OCI-LY3 (cell line): ENCODE measurements at regions not wholly inside any gene's neighbourhood (a gene's known extent, or its start where the extent isn't known, plus 50 kb on each side); places are given as distances from the start of the nearest gene placed in this dataset.

Experiments used
- H2AFZ ChIP-seq: fragments of 200-600, 300-600 bp; shearing (Covaris generic); 2 replicates; pipeline ENCODE4 v1.6.0; 2014; ENCODE audit warnings: antibody characterized with exemption, low read depth, low read length
- H3K27ac ChIP-seq: fragments of 200-600, 300-600 bp; sonication (generic); 2 replicates; pipeline ENCODE4 v1.5.1; 2014; ENCODE audit warnings: mild to moderate bottlenecking, low read length, moderate library complexity, mixed read lengths
- H3K27me3 ChIP-seq: fragments of 200-600, 300-600 bp; sonication (generic); 2 replicates; pipeline ENCODE4 v1.6.1; 2014; ENCODE audit warnings: low read depth, low read length, mixed read lengths
- H3K36me3 ChIP-seq: fragments of 200-600, 300-600 bp; sonication (generic); replicated peaks from 2 replicates; pipeline ENCODE3; 2014; ENCODE audit warnings: low read depth, low read length, mixed read lengths
- H3K4me1 ChIP-seq: fragments of 300-600, 200-600 bp; sonication (generic); 2 replicates; pipeline ENCODE4 v1.6.1; 2014; ENCODE audit warnings: low read length, mixed read lengths
- H3K4me2 ChIP-seq: fragments of 200-600, 300-600 bp; sonication (generic); 2 replicates; pipeline ENCODE4 v1.6.1; 2014; ENCODE audit warnings: low read length, mixed read lengths
- H3K4me3 ChIP-seq: fragments of 300-600, 200-600 bp; sonication (generic); 2 replicates; pipeline ENCODE4 v1.5.1; 2014; ENCODE audit warnings: antibody characterized with exemption, mild to moderate bottlenecking, low read length, moderate library complexity
- H3K79me2 ChIP-seq: fragments of 300-600, 200-600 bp; shearing (Covaris generic); 2 replicates; pipeline ENCODE4 v1.6.1; 2014; ENCODE audit warnings: mild to moderate bottlenecking, low read length, mixed read lengths
- H3K9ac ChIP-seq: fragments of 300-600, 200-600 bp; shearing (Covaris generic); 2 replicates; pipeline ENCODE4 v1.6.0; 2014; ENCODE audit warnings: mild to moderate bottlenecking, low read length, moderate library complexity
- H3K9me3 ChIP-seq: fragments of 200-600, 300-600 bp; shearing (Covaris generic); 2 replicates; pipeline ENCODE4 v1.6.1; 2014; ENCODE audit warnings: low read length, mixed read lengths; ENCODE audit not compliant: insufficient read depth
- H4K20me1 ChIP-seq: fragments of 200-600, 300-600 bp; sonication (generic); 2 replicates; pipeline ENCODE4 v1.6.1; 2016; ENCODE audit warnings: low read length, mixed read lengths; ENCODE audit not compliant: insufficient read depth
- EZH2phosphoT487 ChIP-seq: fragments of 200-600 bp; shearing (Covaris generic); IDR thresholded peaks from 2 replicates; pipeline ENCODE4 v1.6.1; 2018; ENCODE audit warnings: antibody characterized with exemption, mixed run types, low read depth
- TF ChIP-seq, protein P1 (sequence below): fragments of 200-600, 300-600 bp; sonication (generic); IDR thresholded peaks from 2 replicates; pipeline ENCODE4 v1.5.1; 2014; ENCODE audit warnings: antibody characterized with exemption, low read length, low read depth

DNA sequence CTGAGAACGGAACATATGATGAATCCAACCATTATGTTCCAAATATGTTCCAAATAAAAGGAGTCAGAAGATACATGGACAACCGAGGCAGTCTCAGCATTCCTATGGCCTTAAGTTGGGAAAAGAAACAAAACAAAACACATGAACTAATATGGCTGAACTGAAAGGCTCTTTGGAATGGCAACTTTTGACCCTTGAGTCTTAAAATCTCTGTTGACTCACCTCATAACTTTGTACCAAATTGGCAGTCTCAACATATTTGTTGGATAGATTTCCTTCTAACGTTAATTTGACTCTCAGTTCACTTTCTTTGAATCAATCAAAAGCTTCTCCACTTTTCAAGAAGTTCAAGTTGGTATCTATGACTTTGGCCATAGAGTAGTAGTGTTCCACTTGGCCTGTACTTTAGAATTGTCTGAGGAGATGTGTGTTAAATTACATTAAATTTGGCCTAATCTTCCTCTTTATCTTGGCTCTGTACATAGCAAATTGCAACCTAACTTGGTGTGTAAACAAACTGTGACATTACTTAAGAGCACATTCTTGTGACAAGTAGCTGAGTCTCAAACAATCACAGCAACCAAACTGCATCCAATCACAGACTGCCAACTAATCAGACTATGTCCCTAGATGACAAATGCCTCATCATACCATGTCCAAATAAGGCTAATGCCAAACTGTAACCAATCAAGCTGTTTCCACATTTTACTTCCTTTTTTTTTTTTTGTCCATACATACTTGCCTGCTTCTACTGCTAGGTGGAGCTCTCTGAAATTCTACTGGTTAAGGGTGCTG lies 208.8 kb downstream of the BMP2 start:
- no peaks in the 10 kb centered on the region for H3K79me2 ChIP-seq
- H3K4me3 ChIP-seq, result no peak overlapping the region
- no peaks in the 10 kb centered on the region for H3K36me3 ChIP-seq
- no peak overlapping the region for H2AFZ ChIP-seq
- TF ChIP-seq, protein P1, sequence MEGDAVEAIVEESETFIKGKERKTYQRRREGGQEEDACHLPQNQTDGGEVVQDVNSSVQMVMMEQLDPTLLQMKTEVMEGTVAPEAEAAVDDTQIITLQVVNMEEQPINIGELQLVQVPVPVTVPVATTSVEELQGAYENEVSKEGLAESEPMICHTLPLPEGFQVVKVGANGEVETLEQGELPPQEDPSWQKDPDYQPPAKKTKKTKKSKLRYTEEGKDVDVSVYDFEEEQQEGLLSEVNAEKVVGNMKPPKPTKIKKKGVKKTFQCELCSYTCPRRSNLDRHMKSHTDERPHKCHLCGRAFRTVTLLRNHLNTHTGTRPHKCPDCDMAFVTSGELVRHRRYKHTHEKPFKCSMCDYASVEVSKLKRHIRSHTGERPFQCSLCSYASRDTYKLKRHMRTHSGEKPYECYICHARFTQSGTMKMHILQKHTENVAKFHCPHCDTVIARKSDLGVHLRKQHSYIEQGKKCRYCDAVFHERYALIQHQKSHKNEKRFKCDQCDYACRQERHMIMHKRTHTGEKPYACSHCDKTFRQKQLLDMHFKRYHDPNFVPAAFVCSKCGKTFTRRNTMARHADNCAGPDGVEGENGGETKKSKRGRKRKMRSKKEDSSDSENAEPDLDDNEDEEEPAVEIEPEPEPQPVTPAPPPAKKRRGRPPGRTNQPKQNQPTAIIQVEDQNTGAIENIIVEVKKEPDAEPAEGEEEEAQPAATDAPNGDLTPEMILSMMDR, result no peak
- TF ChIP-seq EZH2phosphoT487, result no peak
- H3K9ac ChIP-seq, result no peak overlapping the region
- no peak overlapping the region for H3K4me2 ChIP-seq
- no peak overlapping the region for H3K27ac ChIP-seq
- no peaks in the 10 kb centered on the region for H4K20me1 ChIP-seq
- no peaks in the 10 kb centered on the region for H3K9me3 ChIP-seq
- no peaks in the 10 kb centered on the region for H3K27me3 ChIP-seq
- no peaks in the 10 kb centered on the region for H3K4me1 ChIP-seq

DNA sequence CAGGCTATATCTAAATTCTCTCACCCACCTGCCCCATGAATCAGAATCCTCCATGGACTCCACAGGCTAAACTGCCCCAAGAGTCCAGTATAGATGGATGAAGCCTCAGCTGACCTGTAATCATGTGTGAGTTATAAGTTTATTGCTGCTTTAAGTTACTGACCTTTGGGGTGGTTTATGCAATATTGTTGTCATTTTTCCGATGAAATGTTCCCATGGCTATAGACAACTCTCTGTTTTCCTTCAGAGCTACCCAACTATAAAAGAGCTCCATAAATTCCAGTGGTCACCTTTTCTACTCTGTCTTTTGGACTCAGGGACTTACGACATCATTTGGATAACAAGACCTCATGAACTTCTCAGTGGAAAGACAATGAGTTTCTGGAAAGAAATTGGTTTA lies 212.1 kb downstream of the BMP2 start:
- Histone ChIP-seq H3K4me3 (no peak overlapping the region), H3K27me3 (no peaks in the 10 kb centered on the region), H3K9ac (no peak overlapping the region), H3K79me2 (no peaks in the 10 kb centered on the region), H3K4me1 (no peaks in the 10 kb centered on the region), H2AFZ (no peak overlapping the region), H3K27ac (no peak overlapping the region), H3K36me3 (no peaks in the 10 kb centered on the region), H3K4me2 (no peak overlapping the region), H4K20me1 (no peaks in the 10 kb centered on the region), H3K9me3 (no peaks in the 10 kb centered on the region)
- no peak for TF ChIP-seq EZH2phosphoT487

DNA sequence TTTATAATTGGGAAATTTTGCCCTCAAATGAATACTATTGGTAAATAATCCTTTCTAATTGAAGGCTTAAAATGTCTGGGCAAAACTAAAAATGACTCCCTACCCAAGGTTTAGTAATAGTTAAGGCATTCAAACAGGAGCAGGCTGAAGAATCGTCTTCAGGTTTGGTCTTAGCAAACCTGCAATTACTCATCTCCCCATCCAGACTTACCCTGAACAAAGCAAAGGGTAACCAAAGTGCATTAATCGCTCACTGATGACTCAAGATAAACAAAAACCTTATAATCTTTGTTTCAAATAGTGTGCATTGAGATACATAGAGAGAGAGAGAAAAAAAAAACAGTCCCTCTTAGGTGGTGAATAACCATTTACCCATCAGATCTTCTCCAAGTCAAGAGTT lies 225.5 kb downstream of the BMP2 start:
- no peak overlapping the region for H3K4me3 ChIP-seq
- no peaks in the 10 kb centered on the region for H3K9me3 ChIP-seq
- no peaks in the 10 kb centered on the region for H3K36me3 ChIP-seq
- H2AFZ ChIP-seq, result no peak overlapping the region
- no peak overlapping the region for H3K9ac ChIP-seq
- H3K27ac ChIP-seq, result no peak overlapping the region
- no peaks in the 10 kb centered on the region for H3K27me3 ChIP-seq
- H3K79me2 ChIP-seq, result no peaks in the 10 kb centered on the region
- TF ChIP-seq EZH2phosphoT487, result no peak
- TF ChIP-seq, protein P1, result no peak
- H3K4me2 ChIP-seq, result no peak overlapping the region
- H4K20me1 ChIP-seq, result no peaks in the 10 kb centered on the region
- H3K4me1 ChIP-seq, result no peaks in the 10 kb centered on the region

DNA sequence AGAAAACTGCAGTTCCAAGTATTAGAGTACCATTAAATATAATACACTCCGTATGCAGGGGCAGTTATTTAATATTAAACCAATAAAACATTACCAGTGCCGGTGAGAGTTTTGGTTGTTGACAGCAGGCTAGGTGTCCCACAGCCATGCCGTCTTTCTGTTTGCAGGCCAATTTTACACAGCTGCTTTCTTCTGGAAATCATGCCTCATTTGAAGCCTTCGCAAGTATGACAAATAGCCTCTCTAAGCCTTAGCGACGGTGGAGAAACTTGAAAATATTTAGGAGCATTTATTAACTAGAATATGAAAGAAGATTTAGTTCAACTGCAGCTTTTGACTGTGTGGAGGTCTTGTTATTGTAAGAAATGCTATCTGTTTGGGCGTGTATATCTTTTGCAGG lies 226.0 kb downstream of the BMP2 start:
- H3K9me3 ChIP-seq, result no peaks in the 10 kb centered on the region
- no peak for TF ChIP-seq EZH2phosphoT487
- TF ChIP-seq, protein P1, result no peak
- no peaks in the 10 kb centered on the region for H3K4me1 ChIP-seq
- no peak overlapping the region for H3K4me2 ChIP-seq
- no peak overlapping the region for H3K9ac ChIP-seq
- H3K27me3 ChIP-seq, result no peaks in the 10 kb centered on the region
- H4K20me1 ChIP-seq, result no peaks in the 10 kb centered on the region
- no peaks in the 10 kb centered on the region for H3K36me3 ChIP-seq
- no peak overlapping the region for H2AFZ ChIP-seq
- no peak overlapping the region for H3K27ac ChIP-seq
- no peaks in the 10 kb centered on the region for H3K79me2 ChIP-seq
- no peak overlapping the region for H3K4me3 ChIP-seq
